GM19025 (cell line): ENCODE measurements at regions not wholly inside any gene's neighbourhood (a gene's known extent, or its start where the extent isn't known, plus 50 kb on each side); places are given as distances from the start of the nearest gene placed in this dataset.

ENCODE experiments used
- ATAC-seq: cut with Tn5 transposase; IDR thresholded peaks from one replicate; pipeline ENCODE4 v1.9.1; 2021; ENCODE audit warnings: mild to moderate bottlenecking, low read depth, moderate library complexity; ENCODE audit not compliant: unreplicated experiment

GRCh38 chr2:207256476-207257207 is 90.9 kb upstream of the KLF7 start:
- no peak for ATAC-seq

- no peak for ATAC-seq
Measured at GRCh38 chr2:207257251-207258250, 91.8 kb upstream of the KLF7 start.

GRCh38 chr2:207258263-207258991 is 92.7 kb upstream of the KLF7 start:
- no peak for ATAC-seq

- no peak for ATAC-seq
Measured at GRCh38 chr2:207260021-207260420, 94.3 kb upstream of the KLF7 start.

- ATAC-seq, result no peak
Measured at GRCh38 chr2:207260947-207261346, 95.2 kb upstream of the KLF7 start.

- ATAC-seq, result no peak
Measured at GRCh38 chr2:207264310-207264709, 98.6 kb upstream of the KLF7 start.

- no peak for ATAC-seq
Measured at GRCh38 chr2:207265332-207265731, 99.6 kb upstream of the KLF7 start.

- ATAC-seq, result no peak
Measured at GRCh38 chr2:207265869-207266268, 100.1 kb upstream of the KLF7 start.

GRCh38 chr2:207266648-207267047 is 100.9 kb upstream of the KLF7 start:
- no peak for ATAC-seq

GRCh38 chr2:207269038-207269437 is 103.3 kb upstream of the KLF7 start:
- no peak for ATAC-seq

- no peak for ATAC-seq
Measured at GRCh38 chr2:207274530-207275189, 108.9 kb upstream of the KLF7 start.

- no peak for ATAC-seq
Measured at GRCh38 chr2:207275779-207276178, 110.0 kb upstream of the KLF7 start.

- ATAC-seq, result no peak
Measured at GRCh38 chr2:207276248-207276647, 110.5 kb upstream of the KLF7 start.

- ATAC-seq, result no peak
Measured at GRCh38 chr2:207276858-207277257, 111.1 kb upstream of the KLF7 start.

GRCh38 chr2:207279520-207279919 is 113.8 kb upstream of the KLF7 start:
- ATAC-seq, result no peak

- ATAC-seq, result no peak
Measured at GRCh38 chr2:207281436-207281835, 115.7 kb upstream of the KLF7 start.

- ATAC-seq, result no peak
Measured at GRCh38 chr2:207282916-207283315, 117.2 kb upstream of the KLF7 start.

GRCh38 chr2:207283356-207283755 is 117.6 kb upstream of the KLF7 start:
- ATAC-seq, result no peak

GRCh38 chr2:207284556-207285472 is 119.1 kb upstream of the KLF7 start:
- no peak for ATAC-seq
